ENCODE measurements at regions not wholly inside any gene's neighbourhood (a gene's known extent, or its start where the extent isn't known, plus 50 kb on each side); places are given as distances from the start of the nearest gene placed in this dataset.
A peak's percentile ranks its signal among the peaks of the same experiment; 100 is the strongest.

- Mint-ChIP-seq H3K36me3 (ENCODE audit: low read depth) (no peaks in the 10 kb centered on the region), H3K9me3 (peaks cover 9% of the 10 kb centered on the region), H3K4me3 (no peak overlapping the region), H3K27me3 (ENCODE audit: low read depth) (peaks cover 9% of the 10 kb centered on the region), H3K27ac (ENCODE audit: unreplicated experiment) (no peak overlapping the region), H3K4me1 (peaks cover 20% of the 10 kb centered on the region)
- no peak for DNase-seq (ENCODE audit: low read depth, low spot score)
- TF ChIP-seq, protein P1, sequence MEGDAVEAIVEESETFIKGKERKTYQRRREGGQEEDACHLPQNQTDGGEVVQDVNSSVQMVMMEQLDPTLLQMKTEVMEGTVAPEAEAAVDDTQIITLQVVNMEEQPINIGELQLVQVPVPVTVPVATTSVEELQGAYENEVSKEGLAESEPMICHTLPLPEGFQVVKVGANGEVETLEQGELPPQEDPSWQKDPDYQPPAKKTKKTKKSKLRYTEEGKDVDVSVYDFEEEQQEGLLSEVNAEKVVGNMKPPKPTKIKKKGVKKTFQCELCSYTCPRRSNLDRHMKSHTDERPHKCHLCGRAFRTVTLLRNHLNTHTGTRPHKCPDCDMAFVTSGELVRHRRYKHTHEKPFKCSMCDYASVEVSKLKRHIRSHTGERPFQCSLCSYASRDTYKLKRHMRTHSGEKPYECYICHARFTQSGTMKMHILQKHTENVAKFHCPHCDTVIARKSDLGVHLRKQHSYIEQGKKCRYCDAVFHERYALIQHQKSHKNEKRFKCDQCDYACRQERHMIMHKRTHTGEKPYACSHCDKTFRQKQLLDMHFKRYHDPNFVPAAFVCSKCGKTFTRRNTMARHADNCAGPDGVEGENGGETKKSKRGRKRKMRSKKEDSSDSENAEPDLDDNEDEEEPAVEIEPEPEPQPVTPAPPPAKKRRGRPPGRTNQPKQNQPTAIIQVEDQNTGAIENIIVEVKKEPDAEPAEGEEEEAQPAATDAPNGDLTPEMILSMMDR (conservative IDR thresholded peaks at IDR 0.05), result peak; percentile 46
Measured at GRCh38 chr11:11010624-11011127, 152.8 kb upstream of the ZBED5 start.

DNA sequence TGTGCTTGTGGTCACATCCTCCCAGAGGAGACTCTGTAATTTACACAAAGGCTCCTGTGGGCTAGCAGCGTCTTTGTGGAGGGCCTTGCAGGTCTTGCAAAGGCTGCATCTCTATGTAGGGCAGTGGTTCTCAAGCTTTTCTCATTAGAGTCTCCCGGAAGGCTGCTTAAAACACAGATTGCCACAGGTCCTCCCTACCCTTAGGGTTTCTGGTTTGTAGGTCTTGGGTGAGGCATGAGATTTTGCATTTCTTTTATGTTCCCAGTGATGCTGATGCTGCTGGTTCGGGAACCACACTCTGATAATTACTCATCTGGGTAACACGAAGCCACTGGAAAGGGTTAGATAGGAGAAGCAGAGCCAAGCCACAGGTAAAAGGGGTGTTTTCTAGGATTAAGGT is 151.3 kb upstream of the ZBED5 start:
- Mint-ChIP-seq H3K9me3 (peaks cover 11% of the 10 kb centered on the region), H3K4me3 (no peak overlapping the region), H3K36me3 (ENCODE audit: low read depth) (no peaks in the 10 kb centered on the region), H3K27ac (ENCODE audit: unreplicated experiment) (no peak overlapping the region), H3K27me3 (ENCODE audit: low read depth) (peaks cover 11% of the 10 kb centered on the region), H3K4me1 (peaks cover 20% of the 10 kb centered on the region)
- no peak for DNase-seq (ENCODE audit: low read depth, low spot score)
- TF ChIP-seq, protein P1 (conservative IDR thresholded peaks at IDR 0.05), result no peak

DNA sequence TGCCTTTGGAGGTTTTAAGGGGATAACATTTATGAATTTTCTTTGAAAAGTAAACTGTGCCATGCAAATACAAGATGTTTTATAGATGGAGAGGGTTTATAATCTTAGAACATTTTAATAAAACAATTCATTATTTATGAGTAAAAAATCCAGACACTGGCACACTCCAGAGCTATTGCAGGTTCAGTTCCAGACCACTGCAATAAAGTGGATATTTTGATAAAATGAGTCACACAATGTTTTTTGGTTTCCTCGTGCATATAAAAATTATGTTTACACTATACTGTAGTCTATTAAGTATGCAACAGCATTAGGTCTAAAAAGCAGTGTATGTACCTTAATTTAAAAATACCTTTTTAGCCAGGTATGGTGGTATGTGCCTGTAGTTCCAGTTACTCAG is 146.2 kb upstream of the ZBED5 start:
- Mint-ChIP-seq H3K36me3 (ENCODE audit: low read depth) (no peaks in the 10 kb centered on the region), H3K4me3 (no peak overlapping the region), H3K9me3 (peaks cover 6% of the 10 kb centered on the region), H3K4me1 (peaks cover 10% of the 10 kb centered on the region), H3K27ac (ENCODE audit: unreplicated experiment) (no peak overlapping the region), H3K27me3 (ENCODE audit: low read depth) (peaks cover 2% of the 10 kb centered on the region)
- no peak for DNase-seq (ENCODE audit: low read depth, low spot score)
- TF ChIP-seq, protein P1 (conservative IDR thresholded peaks at IDR 0.05), result no peak

DNA sequence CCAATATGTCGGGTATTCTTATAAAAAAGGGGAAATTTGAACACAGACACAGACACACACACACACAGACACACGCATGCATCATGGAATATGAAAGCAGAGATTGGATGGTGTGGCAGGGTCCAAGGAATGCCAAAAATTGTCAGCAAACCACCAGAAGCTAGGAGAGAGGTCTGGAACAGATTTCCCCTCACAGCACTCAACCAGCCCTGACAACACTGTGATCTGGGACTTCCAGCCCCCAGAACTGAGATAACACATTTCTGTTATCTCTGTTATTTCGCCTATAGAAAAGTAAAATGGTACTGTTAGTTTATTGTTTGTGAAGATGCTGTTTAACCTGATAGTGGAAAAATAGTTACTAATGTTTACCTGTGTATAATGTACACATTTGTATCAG is 145.4 kb upstream of the ZBED5 start:
- Mint-ChIP-seq H3K27me3 (ENCODE audit: low read depth) (peaks cover 5% of the 10 kb centered on the region), H3K36me3 (ENCODE audit: low read depth) (no peaks in the 10 kb centered on the region), H3K4me3 (no peak overlapping the region), H3K9me3 (peaks cover 6% of the 10 kb centered on the region), H3K27ac (ENCODE audit: unreplicated experiment) (no peak overlapping the region), H3K4me1 (peaks cover 10% of the 10 kb centered on the region)
- DNase-seq (ENCODE audit: low read depth, low spot score), result no peak
- TF ChIP-seq, protein P1 (conservative IDR thresholded peaks at IDR 0.05), result no peak

DNA sequence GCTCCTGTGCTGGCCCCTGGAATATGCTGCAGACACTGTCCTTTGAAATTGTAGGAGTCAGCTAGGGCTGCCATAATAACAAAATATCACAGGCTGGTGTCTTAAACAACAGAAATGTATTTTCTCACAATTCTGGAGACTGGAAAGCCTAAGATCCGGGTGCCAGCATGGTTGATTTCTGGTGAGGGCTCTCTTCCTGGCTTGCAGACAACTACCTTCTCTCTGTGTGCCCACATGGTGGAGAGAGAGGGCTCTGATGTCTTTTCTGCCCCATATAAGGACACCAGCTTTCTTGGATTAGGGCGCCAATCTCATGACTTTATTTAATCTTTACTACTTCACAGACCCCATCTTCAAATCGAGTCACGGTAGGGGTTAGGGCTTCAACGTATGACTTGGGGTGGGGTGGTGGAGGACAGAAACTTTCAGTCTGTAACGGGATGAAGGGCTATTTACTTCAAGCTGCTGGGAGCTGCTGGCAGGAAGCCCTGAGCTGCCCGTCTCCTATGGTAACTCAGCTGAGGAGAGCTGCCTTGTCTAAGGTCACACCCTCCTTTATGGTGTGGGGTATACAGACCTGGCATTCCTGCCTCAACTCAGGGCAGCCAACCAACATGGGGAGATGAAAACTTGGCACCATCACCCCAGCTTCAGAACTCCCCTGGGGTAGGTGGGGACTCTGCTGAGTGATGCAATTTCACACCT is 142.9 kb upstream of the ZBED5 start:
- peaks cover 9% of the 10 kb centered on the region for H3K27me3 Mint-ChIP-seq (ENCODE audit: low read depth)
- peaks cover 3% of the 10 kb centered on the region for H3K9me3 Mint-ChIP-seq
- H3K4me3 Mint-ChIP-seq, result no peak overlapping the region
- TF ChIP-seq, protein P1 (conservative IDR thresholded peaks at IDR 0.05), result no peak
- DNase-seq (ENCODE audit: low read depth, low spot score), result no peak
- H3K4me1 Mint-ChIP-seq, result no peaks in the 10 kb centered on the region
- H3K36me3 Mint-ChIP-seq (ENCODE audit: low read depth), result no peaks in the 10 kb centered on the region
- no peak overlapping the region for H3K27ac Mint-ChIP-seq (ENCODE audit: unreplicated experiment)
